HEK293 (cell line): ENCODE measurements at regions not wholly inside any gene's neighbourhood (a gene's known extent, or its start where the extent isn't known, plus 50 kb on each side); places are given as distances from the start of the nearest gene placed in this dataset.

Experiments used
- CTCF ChIA-PET: fragments of 350-600 bp; formaldehyde crosslinking; extraction: SDS; loops from one replicate; lab custom pipeline; 2021; ENCODE audit warnings: antibody characterized with exemption; lab: Yijun Ruan, JAX
- POLR2A ChIA-PET: fragments of 300-600 bp; formaldehyde crosslinking; extraction: SDS; loops from one replicate; lab custom pipeline; 2020; ENCODE audit warnings: antibody characterized with exemption, inconsistent platforms; lab: Yijun Ruan, JAX
- H3K27ac ChIP-seq: fragments of 200-500 bp; sonication (Bioruptor generic); 2 replicates; pipeline ENCODE4 v1.5.1; 2014; ENCODE audit warnings: low read depth, low read length, control low read depth, inconsistent platforms; ENCODE audit errors: extremely low read depth
- H3K36me3 ChIP-seq, 2 experiments: fragments of 200-500 bp in 1 of 2; sonication (Bioruptor generic) in 1 of 2; 1 replicate in 1 of 2; 2 replicates in 1 of 2; pipeline ENCODE4 v1.5.1; 2014 to 2017; ENCODE audit warnings: inconsistent platforms in 2 of 2, low read length in 2 of 2; ENCODE audit not compliant: control insufficient read depth in 2 of 2, insufficient read depth in 1 of 2
- H3K4me1 ChIP-seq: fragments of 200-500 bp; sonication (Bioruptor generic); 2 replicates; pipeline ENCODE4 v1.5.1; 2014; ENCODE audit warnings: mild to moderate bottlenecking, low read length, inconsistent platforms; ENCODE audit not compliant: control insufficient read depth, insufficient read depth
- H3K4me3 ChIP-seq: 2 replicates; pipeline ENCODE4 v1.5.1; 2011; ENCODE audit warnings: low read depth, mild to moderate bottlenecking, control low read depth, low read length, moderate library complexity
- H3K9me3 ChIP-seq: fragments of 200-500 bp; sonication (Bioruptor generic); 2 replicates; pipeline ENCODE4 v1.5.1; 2014; ENCODE audit warnings: low read depth, low read length, inconsistent platforms; ENCODE audit not compliant: control insufficient read depth, insufficient read depth
- MYNN ChIP-seq: fragments of 450-650 bp; formaldehyde crosslinking; IDR thresholded peaks from 2 replicates; pipeline ENCODE4 v1.5.1; 2016; ENCODE audit warnings: missing biosample characterization, missing genetic modification characterization, borderline replicate concordance
- RBAK ChIP-seq: fragments of 450-650 bp; formaldehyde crosslinking; IDR thresholded peaks from 2 replicates; pipeline ENCODE4 v1.5.1; 2016; ENCODE audit warnings: missing biosample characterization, missing genetic modification characterization
- ZBTB11 ChIP-seq: fragments of 450-650 bp; formaldehyde crosslinking; conservative IDR thresholded peaks from 2 replicates; pipeline ENCODE4 v1.5.1; 2016; ENCODE audit warnings: low read depth, missing biosample characterization, missing genetic modification characterization
- ZBTB17 ChIP-seq: fragments of 450-650 bp; formaldehyde crosslinking; IDR thresholded peaks from 2 replicates; pipeline ENCODE4 v1.5.1; 2016; ENCODE audit warnings: missing biosample characterization, missing genetic modification characterization
- ZBTB8A ChIP-seq: fragments of 450-650 bp; formaldehyde crosslinking; IDR thresholded peaks from 2 replicates; pipeline ENCODE4 v1.5.1; 2016; ENCODE audit warnings: missing biosample characterization, missing genetic modification characterization
- ZNF140 ChIP-seq: fragments of 450-650 bp; formaldehyde crosslinking; IDR thresholded peaks from 2 replicates; pipeline ENCODE4 v1.5.1; 2016; ENCODE audit warnings: missing biosample characterization, missing genetic modification characterization
- ZNF174 ChIP-seq: fragments of 450-650 bp; formaldehyde crosslinking; IDR thresholded peaks from 2 replicates; pipeline ENCODE4 v1.5.0; 2017; ENCODE audit warnings: missing biosample characterization, mild to moderate bottlenecking, missing genetic modification characterization
- ZNF175 ChIP-seq: fragments of 450-650 bp; formaldehyde crosslinking; IDR thresholded peaks from 2 replicates; pipeline ENCODE4 v1.5.1; 2016; ENCODE audit warnings: missing biosample characterization, missing genetic modification characterization
- ZNF239 ChIP-seq: fragments of 450-650 bp; formaldehyde crosslinking; IDR thresholded peaks from 2 replicates; pipeline ENCODE4 v1.5.1; 2016; ENCODE audit warnings: missing biosample characterization, missing genetic modification characterization
- ZNF433 ChIP-seq: fragments of 450-650 bp; formaldehyde crosslinking; IDR thresholded peaks from 2 replicates; pipeline ENCODE4 v1.5.1; 2016; ENCODE audit warnings: missing biosample characterization, missing genetic modification characterization, low read depth
- ZNF768 ChIP-seq: fragments of 450-650 bp; formaldehyde crosslinking; IDR thresholded peaks from 2 replicates; pipeline ENCODE4 v1.5.1; 2018; ENCODE audit warnings: missing biosample characterization, mild to moderate bottlenecking, missing genetic modification characterization
- ZSCAN23 ChIP-seq: fragments of 450-650 bp; formaldehyde crosslinking; IDR thresholded peaks from 2 replicates; pipeline ENCODE4 v1.5.1; 2016; ENCODE audit warnings: missing biosample characterization, missing genetic modification characterization
- TF ChIP-seq, protein P1 (sequence below): fragments of 450-650 bp; formaldehyde crosslinking; IDR thresholded peaks from 2 replicates; pipeline ENCODE4 v1.5.1; 2016; ENCODE audit warnings: missing biosample characterization, missing genetic modification characterization, borderline replicate concordance
- TF ChIP-seq, protein P2 (sequence below): fragments of 450-650 bp; formaldehyde crosslinking; IDR thresholded peaks from 2 replicates; pipeline ENCODE4 v1.5.1; 2016; ENCODE audit warnings: missing biosample characterization, missing genetic modification characterization, low read depth

DNA sequence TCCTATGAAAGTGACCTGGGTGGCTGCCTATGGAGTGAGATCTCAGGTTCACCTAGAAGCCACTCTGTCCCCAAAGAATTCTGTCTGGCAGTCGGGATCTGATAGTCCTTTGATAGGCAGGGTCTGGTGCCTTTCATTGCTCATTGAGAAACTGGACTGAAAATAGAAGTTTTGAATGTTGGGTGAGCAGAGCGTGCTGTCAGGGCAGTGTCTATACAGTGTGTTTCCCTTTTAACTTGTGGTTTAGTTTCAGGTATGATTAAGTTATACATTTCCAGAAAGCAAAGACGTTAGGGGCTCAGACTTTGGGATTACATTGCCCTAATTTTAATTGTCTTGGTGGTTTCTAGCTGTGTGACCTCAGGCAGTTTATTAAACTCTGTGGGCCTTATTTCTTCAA is 111.3 kb upstream of the PAX6 start:
- Histone ChIP-seq H3K9me3 (no peaks in the 10 kb centered on the region), H3K4me3 (no peak overlapping the region), H3K4me1 (no peaks in the 10 kb centered on the region), H3K36me3 (no peaks in the 10 kb centered on the region)
- TF ChIP-seq, protein P1, sequence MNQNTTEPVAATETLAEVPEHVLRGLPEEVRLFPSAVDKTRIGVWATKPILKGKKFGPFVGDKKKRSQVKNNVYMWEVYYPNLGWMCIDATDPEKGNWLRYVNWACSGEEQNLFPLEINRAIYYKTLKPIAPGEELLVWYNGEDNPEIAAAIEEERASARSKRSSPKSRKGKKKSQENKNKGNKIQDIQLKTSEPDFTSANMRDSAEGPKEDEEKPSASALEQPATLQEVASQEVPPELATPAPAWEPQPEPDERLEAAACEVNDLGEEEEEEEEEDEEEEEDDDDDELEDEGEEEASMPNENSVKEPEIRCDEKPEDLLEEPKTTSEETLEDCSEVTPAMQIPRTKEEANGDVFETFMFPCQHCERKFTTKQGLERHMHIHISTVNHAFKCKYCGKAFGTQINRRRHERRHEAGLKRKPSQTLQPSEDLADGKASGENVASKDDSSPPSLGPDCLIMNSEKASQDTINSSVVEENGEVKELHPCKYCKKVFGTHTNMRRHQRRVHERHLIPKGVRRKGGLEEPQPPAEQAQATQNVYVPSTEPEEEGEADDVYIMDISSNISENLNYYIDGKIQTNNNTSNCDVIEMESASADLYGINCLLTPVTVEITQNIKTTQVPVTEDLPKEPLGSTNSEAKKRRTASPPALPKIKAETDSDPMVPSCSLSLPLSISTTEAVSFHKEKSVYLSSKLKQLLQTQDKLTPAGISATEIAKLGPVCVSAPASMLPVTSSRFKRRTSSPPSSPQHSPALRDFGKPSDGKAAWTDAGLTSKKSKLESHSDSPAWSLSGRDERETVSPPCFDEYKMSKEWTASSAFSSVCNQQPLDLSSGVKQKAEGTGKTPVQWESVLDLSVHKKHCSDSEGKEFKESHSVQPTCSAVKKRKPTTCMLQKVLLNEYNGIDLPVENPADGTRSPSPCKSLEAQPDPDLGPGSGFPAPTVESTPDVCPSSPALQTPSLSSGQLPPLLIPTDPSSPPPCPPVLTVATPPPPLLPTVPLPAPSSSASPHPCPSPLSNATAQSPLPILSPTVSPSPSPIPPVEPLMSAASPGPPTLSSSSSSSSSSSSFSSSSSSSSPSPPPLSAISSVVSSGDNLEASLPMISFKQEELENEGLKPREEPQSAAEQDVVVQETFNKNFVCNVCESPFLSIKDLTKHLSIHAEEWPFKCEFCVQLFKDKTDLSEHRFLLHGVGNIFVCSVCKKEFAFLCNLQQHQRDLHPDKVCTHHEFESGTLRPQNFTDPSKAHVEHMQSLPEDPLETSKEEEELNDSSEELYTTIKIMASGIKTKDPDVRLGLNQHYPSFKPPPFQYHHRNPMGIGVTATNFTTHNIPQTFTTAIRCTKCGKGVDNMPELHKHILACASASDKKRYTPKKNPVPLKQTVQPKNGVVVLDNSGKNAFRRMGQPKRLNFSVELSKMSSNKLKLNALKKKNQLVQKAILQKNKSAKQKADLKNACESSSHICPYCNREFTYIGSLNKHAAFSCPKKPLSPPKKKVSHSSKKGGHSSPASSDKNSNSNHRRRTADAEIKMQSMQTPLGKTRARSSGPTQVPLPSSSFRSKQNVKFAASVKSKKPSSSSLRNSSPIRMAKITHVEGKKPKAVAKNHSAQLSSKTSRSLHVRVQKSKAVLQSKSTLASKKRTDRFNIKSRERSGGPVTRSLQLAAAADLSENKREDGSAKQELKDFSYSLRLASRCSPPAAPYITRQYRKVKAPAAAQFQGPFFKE, result no peak
- no peak for TF ChIP-seq ZBTB17 (tag by site-specific recombination)
- no peak for TF ChIP-seq ZSCAN23 (tag by site-specific recombination)
- TF ChIP-seq ZNF768, result no peak
- no peak for TF ChIP-seq ZNF239
- TF ChIP-seq ZBTB8A (tag by site-specific recombination), result no peak
- TF ChIP-seq ZNF175 (tag by site-specific recombination), result no peak
- TF ChIP-seq ZBTB11 (tag by site-specific recombination), result no peak
- no peak for TF ChIP-seq ZNF174 (tag by site-specific recombination)
- TF ChIP-seq, all 188 proteins: peak for 0
- ChIA-PET CTCF (interaction anchor here (0.6 kb wide), 1 partner anchor 129 kb away, joined by 3 read pairs; no protein-coding TSS in a partner anchor), POLR2A (no interaction called here)
- H3K27ac ChIP-seq, result no peak overlapping the region

GRCh38 chr11:31921081-31921480 is 110.0 kb upstream of the PAX6 start:
- ChIA-PET POLR2A (no interaction called here), CTCF (interaction anchor here (0.7 to 2.1 kb wide), 3 partner anchors 37 to 248 kb away, joined by 3 to 7 read pairs (median 4); no protein-coding TSS in a partner anchor)
- Histone ChIP-seq H3K27ac (no peak overlapping the region), H3K9me3 (no peaks in the 10 kb centered on the region), H3K4me1 (no peaks in the 10 kb centered on the region), H3K4me3 (no peak overlapping the region), H3K36me3 (no peaks in the 10 kb centered on the region)
- TF ChIP-seq ZNF140 (tag by site-specific recombination) (no peak), ZNF433 (tag by site-specific recombination) (no peak), RBAK (tag by site-specific recombination) (no peak), MYNN (tag by site-specific recombination) (no peak)
- TF ChIP-seq, protein P2, sequence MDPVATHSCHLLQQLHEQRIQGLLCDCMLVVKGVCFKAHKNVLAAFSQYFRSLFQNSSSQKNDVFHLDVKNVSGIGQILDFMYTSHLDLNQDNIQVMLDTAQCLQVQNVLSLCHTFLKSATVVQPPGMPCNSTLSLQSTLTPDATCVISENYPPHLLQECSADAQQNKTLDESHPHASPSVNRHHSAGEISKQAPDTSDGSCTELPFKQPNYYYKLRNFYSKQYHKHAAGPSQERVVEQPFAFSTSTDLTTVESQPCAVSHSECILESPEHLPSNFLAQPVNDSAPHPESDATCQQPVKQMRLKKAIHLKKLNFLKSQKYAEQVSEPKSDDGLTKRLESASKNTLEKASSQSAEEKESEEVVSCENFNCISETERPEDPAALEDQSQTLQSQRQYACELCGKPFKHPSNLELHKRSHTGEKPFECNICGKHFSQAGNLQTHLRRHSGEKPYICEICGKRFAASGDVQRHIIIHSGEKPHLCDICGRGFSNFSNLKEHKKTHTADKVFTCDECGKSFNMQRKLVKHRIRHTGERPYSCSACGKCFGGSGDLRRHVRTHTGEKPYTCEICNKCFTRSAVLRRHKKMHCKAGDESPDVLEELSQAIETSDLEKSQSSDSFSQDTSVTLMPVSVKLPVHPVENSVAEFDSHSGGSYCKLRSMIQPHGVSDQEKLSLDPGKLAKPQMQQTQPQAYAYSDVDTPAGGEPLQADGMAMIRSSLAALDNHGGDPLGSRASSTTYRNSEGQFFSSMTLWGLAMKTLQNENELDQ (tag by site-specific recombination), result no peak
